Medulla oblongata (tissue), 1 donor: ENCODE measurements at regions not wholly inside any gene's neighbourhood (a gene's known extent, or its start where the extent isn't known, plus 50 kb on each side); places are given as distances from the start of the nearest gene placed in this dataset.

Source experiments
- DNase-seq: peaks from one replicate; pipeline ENCODE4 v3.0.0-alpha.2; 2015; ENCODE audit errors: extremely low spot score

- DNase-seq = no peak
These were observed 56.3 kb downstream of the AGTR2 start for GRCh38 chrX:116226665-116227484.

GRCh38 chrX:116230130-116230898 lies 59.8 kb downstream of the AGTR2 start:
- DNase-seq = no peak

- DNase-seq = no peak
These were observed 62.3 kb downstream of the AGTR2 start for GRCh38 chrX:116232833-116233232.

- DNase-seq = no peak
These were observed 66.1 kb downstream of the AGTR2 start for GRCh38 chrX:116236666-116237065.

GRCh38 chrX:116238093-116238492 lies 67.5 kb downstream of the AGTR2 start:
- DNase-seq = no peak

- no peak for DNase-seq
These were observed 68.2 kb downstream of the AGTR2 start for GRCh38 chrX:116238567-116239255.

DNA sequence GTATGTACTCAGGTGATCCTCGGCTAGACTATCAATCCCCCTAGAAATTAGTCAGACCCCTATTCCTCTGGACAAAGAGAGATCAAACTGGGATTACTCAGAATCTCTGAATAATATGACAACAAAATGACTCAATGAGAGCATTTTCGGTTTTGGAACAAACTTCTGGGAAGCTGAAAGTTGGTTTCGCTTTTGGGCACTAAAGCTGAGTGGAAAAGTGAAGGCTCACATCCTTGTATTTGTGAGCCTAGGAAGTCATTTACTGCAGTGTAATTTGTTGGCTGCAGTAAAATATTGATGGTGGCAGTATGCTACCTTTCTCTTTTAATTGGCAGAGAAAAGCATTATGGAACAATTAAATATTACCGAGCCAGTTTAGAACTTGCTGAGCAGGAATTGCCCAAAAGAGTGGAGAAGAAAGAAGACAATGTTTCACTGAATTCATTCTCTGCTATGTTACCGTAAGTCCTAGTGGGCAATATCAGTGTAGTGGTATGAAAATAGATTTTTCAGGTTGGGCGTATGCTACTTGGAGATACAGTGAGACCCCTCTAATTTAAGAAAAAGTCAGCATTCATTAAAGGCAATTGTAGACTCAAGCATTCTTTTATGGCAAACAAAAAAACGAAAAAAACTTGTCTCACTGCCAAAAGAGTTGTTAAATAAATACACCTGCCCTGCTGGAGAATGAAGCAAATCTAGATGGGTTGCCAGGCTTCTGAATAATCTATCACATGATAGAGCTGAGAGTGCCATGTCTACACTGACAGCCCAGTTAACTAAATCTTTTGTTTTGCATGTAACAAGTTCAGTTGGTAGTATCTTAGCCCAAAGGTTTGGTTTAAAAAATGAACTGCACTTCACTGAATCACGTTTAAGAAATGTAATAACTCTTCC lies 69.6 kb downstream of the AGTR2 start:
- DNase-seq = no peak

DNA sequence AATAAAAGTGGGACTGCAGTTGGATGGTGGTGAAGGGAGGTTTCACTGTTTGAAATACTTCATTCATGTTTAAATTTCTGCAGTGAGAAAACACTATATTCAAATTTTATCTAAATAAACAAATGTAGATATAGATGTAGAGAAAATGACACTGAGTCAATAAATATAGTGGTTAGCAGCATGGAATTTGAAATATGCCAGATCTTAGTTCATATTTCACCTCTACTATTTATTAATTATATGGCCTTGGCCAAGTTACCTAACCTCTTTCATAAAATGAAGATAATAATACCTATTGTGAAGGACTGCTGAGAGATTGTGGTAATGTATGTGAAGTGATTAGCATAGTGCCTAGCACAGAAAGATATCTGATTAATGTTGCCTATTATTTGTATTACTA lies 70.5 kb downstream of the AGTR2 start:
- no peak for DNase-seq

DNA sequence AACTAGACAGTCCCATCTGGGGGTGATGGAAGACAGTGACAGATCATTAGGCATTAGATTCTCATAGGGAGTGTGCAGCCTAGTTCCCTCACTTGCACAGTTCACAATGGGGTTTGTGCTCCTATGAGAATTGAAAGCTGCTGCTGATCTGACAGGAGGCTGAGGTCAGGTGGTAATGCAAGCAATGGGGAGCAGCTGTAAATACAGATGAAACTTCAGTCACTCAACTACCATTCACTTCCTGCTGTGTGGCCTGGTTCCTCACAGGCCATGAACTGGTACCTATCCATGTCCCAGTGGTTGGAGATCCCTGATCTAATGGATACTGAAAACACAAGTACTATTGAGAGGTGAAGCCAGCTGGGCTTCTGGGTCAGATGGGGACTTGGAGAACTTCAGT lies 72.5 kb downstream of the AGTR2 start:
- no peak for DNase-seq

DNA sequence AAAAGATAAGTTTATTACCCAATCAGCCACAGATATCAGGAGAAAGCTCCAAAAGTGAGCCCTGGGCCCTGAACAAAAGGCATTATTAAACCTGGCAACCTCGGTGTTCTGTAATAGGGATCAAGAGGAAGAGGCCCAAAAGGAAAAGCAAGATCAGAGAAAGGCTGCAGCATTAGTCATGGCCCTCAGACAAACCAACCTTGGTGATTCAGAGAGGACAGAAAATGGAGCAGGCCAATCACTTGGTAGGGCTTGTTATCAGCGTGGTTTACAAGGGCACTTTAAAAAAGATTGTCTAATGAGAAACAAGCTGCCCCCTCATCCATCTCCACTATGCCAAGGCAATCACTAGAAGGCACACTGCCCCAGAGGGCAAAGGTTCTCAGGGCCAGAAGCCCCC lies 75.7 kb downstream of the AGTR2 start:
- DNase-seq = no peak

- no peak for DNase-seq
These were observed 97.0 kb downstream of the AGTR2 start for GRCh38 chrX:116267511-116268040.

DNA sequence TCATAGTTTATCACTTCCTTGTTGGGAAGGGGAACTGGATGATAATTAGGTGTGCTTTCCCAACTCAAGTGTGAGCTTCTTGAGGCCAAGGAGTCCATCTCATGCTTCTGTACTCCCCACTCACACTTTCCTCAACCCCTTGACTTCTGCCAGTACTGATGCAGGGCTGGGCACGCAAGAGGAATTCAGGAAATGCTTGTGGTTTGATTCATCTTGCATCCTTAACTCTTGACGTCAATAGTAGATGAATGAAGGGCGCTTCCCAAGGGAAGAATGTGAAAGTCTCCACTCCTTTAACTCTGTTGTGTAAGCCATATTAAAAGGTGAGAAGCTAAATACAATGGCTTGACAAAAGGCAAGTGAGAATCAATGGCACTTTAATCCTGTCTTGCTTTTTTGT lies 101.8 kb downstream of the AGTR2 start:
- DNase-seq = no peak

DNA sequence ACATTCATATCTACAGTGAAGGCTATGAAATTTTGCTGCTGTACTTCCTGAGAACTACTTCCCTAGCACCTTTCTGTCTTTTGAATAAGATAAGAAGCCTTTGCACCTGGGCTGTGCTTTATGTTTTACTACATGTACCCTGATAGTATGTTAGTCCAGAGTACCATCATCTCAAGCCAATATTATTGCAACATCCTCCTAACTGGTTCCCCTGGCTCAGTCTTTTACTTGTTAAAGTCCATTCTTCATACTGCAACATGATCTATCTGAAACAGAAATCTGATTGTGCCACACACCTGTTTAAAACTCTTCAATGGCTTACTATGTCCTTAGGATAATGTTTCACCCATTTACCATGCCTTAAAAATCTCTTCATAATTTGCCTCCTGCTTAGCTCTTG lies 102.3 kb downstream of the AGTR2 start:
- DNase-seq = no peak

DNA sequence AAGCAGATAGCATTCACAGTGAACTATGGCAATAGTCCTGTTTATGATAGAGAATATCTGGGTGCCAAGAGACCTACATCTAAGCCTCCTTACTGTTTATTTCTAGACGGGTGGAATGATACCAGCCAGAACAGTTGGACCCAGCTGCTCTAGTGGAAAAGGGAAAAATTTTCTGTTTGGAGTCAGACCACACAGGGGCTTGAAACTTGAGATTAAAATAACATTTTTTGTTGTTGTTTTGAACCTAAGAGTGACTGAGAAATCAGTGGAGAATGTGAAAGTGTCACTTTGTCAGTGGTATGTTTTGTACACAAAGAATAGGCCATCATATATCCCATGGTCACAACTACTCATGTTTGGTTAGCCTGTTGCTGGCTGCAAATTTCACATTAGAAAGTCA lies 105.7 kb downstream of the AGTR2 start:
- no peak for DNase-seq

- no peak for DNase-seq
These were observed 107.0 kb downstream of the AGTR2 start for GRCh38 chrX:116277351-116278225.

DNA sequence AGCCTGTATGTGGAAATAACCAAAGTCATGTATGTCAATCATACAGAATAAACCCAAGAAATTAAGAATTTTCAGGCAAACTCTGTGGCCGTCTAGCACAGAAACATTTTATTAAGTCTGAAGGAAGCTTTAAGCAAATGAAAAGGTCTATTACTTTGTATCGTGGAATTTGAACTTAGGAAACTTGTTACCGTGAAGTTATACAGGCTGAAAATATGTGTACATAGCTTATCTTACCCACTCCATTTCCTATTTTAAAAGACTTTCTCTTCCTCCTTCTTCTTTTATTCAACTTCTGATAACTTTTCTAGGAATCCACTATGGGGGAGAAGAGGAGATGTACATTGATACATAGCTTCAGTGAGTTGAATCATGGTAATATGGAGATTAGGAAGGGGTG lies 108.3 kb downstream of the AGTR2 start:
- DNase-seq = no peak

DNA sequence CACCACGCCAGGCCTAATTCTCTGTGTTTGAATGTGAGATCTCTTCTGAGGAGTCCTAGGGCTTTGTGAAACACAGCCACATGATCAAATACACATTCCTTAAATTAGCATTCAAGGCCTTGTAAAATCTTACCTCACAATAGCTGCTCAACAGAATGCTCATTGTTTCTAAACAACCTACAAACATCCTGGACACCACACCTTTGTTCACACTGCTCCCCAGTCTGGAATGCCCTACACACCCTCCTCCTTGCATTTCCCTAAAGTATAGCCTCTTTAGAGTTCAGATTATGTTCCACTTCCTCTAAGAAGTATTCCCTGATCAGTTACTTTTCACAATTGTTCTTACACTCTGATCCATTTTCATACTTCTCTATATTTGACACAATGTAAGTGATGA lies 110.6 kb downstream of the AGTR2 start:
- DNase-seq = no peak

- no peak for DNase-seq
These were observed 112.2 kb downstream of the AGTR2 start for GRCh38 chrX:116282751-116283150.

DNA sequence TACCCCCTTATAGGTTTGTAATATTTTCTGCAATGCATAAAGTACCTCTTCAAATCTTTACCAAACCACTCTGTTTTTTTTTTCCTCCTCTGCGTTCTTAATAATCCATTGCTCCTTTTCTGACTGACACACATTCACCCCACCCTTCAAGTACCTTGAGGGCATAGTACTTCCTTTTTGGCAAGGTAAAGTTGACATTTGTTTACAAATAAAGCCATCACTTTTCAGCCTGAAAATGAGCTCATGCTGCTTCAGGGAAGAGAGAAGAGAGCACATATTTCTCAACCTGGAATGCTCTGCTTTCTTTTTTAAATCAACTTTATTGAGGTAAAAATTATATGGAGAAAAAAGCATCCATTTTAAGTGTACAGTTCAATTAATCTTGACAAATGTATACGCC lies 113.9 kb downstream of the AGTR2 start:
- no peak for DNase-seq

DNA sequence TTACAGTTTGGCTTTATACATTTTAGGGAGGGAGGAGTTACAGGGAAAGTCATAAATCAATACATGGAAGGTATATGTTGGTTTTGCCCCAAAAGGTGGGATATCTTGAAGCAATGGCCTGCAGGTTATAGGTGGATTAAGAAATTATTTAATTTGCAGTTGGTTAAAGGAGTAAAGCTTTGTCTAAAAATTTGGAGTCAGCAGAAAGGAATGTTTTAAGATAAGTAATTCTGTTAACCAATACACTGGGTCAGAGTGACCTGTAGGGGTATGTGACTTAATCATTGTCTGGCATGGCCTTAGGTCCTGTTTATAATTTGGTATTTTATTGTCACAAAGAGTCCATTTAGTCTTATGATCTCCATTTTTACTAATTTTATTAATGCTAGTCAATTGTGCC lies 115.0 kb downstream of the AGTR2 start:
- DNase-seq = no peak
